GM18867 (cell line): ENCODE measurements at regions not wholly inside any gene's neighbourhood (a gene's known extent, or its start where the extent isn't known, plus 50 kb on each side); places are given as distances from the start of the nearest gene placed in this dataset.

Experiments
- ATAC-seq: cut with Tn5 transposase; IDR thresholded peaks from one replicate; pipeline ENCODE4 v1.9.1; 2021; ENCODE audit warnings: mild to moderate bottlenecking, moderate library complexity; ENCODE audit not compliant: unreplicated experiment

DNA sequence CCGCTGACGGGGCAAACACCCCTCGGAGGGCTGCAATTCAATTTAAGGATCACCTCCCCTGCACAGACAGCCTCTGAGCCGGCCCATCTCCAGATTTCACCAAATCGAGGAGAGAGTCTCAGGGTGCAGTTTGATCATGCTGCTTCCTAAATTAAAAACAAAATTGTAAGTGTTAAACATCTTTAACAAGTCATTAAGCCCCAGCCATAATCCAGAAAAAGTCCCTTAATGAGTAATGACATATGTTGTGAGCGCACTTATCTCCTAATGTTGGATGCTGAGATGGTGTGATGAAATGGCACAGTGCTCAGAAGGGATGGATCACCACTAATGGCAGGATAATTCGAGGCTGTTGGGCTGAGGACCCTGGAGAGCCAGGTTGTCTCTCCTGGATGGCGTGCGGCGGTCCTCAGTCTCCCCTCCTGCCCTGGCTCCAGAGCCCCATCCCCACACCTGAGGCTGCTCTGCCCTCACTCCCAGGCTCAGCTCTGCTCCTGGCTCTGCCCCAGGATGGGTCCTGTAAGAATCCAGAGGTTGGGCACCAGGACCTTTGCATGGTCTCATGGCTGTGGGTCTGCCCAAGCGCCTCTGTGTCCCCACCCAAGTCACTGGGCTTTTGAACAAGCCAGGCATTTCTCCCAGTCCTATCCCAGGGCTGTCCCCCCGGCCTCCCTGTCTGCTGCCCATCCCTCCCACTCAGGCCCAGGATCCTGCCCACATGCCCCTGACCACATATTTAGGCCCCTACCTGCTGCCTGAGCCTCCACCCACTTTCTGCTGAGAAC, 224.4 kb upstream of the POU3F1 start:
- no peak for ATAC-seq

GRCh38 chr1:38269923-38270848, 223.6 kb upstream of the POU3F1 start:
- no peak for ATAC-seq

GRCh38 chr1:38268226-38268625, 221.6 kb upstream of the POU3F1 start:
- no peak for ATAC-seq

GRCh38 chr1:38267037-38268036, 220.7 kb upstream of the POU3F1 start:
- ATAC-seq: no peak

- no peak for ATAC-seq
These were observed 219.6 kb upstream of the POU3F1 start for GRCh38 chr1:38266197-38266520.

GRCh38 chr1:38265293-38266196, 219.0 kb upstream of the POU3F1 start:
- ATAC-seq: no peak

- no peak for ATAC-seq
These were observed 216.8 kb upstream of the POU3F1 start for GRCh38 chr1:38263438-38263837.

DNA sequence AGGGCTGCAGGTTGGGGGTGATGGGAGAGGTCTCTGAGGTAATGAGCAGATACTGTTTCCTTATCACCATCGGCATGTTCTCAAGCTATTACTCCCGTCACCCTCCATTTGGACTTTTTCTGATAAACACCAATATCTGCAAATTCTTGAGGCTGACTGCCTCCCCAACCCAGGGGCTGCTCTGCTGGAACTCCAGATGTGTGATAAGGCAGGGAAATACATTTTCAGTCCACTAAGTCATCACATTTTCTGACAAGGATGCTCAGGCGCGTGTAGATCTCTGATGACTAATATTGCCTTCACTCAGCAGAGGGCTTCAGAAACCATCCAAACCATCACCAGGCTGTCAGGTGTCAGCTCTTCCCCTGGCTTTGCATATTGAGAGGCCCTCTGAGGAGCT, 215.0 kb upstream of the POU3F1 start:
- no peak for ATAC-seq

DNA sequence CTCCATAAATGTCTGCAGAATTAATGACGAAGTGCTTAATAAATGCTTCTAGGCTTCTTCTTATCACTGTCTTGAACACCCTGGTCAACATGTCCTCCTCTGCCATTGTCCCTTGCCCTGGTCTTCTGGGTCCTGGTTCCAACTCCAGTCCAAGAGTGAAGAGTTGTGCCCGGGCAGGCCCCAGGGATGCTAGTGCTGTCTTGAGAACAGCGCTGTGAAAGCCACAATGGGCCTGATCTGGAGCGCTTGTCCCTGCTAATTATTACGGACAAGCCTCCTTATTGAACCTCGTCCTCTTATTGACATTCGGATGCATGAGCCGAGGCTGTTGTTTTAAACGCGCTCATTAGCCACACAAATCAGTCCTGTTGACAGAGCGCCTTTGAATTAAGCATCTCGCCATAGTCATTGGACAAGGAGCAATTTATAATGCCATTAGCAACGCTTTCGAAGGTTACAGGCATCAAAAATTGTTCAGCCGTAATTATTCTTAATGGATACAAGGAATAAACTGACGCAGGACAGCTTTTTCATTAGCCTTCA, 211.6 kb upstream of the POU3F1 start:
- ATAC-seq: no peak

DNA sequence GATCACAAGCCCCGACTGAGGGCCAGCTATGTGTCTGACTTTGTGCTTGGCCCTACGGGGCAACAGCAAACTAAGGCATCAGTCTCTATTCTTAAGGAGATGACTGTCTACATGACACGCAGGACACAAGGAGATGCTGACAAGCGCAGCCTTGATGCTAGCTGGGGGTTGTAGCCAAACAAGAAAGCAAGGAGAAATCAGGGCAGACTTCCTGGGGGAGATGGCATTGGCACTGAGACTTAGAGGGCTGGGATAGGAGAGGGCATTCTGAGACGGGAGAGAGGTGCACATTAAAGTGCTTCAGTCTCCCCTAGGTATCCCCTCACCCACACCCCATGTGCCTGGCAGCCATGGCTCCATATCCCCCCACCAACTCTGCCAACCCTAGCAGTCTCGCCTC, 210.8 kb upstream of the POU3F1 start:
- ATAC-seq: no peak

DNA sequence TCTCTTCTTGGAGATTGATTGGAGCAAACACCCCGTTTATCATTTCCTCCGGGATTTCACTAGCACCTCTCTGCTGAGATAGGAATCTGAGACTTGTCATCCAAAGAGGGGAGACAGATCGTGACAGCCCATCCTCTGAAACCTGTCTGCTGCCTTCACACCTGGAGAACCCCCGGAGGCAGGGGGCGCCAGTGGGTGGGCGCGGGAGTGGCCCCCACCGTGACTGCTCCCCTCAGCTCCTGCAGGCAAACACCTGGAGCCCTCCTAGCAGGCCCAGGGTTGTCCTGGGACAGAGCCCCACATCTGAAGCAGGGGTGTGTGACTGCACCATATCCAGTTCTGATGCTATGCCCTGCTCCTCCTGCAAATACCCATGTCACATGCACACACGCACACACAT, 209.5 kb upstream of the POU3F1 start:
- ATAC-seq: no peak

GRCh38 chr1:38253314-38253713, 206.7 kb upstream of the POU3F1 start:
- ATAC-seq: no peak

GRCh38 chr1:38250356-38250755, 203.8 kb upstream of the POU3F1 start:
- ATAC-seq: no peak

DNA sequence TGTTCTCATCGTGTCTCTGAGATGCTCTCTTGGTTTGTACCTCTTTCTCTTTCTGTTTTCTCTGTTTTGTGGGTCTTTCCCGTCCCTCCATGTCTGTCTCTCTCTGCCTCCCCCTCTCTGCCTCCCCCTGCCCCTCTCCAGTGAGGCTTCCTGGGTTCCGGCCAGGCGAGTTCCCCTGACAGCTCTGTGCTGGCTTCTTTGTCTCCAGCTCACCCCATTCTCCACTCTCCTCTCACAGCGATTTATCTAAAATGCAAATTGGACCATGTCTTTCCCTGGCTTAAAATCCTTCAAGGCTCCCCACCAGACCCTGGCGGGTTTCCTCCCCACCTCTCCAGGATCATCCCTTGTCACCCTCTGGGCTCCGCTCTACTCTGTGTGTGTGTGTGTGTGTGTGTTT, 202.4 kb upstream of the POU3F1 start:
- no peak for ATAC-seq

GRCh38 chr1:38246955-38247952, 200.7 kb upstream of the POU3F1 start:
- no peak for ATAC-seq

- ATAC-seq: no peak
These were observed 197.7 kb upstream of the POU3F1 start for GRCh38 chr1:38244218-38244845.

- no peak for ATAC-seq
These were observed 196.5 kb upstream of the POU3F1 start for GRCh38 chr1:38243106-38243505.

- no peak for ATAC-seq
These were observed 195.9 kb upstream of the POU3F1 start for GRCh38 chr1:38242506-38242905.
